SU-DHL-6 (cell line): ENCODE measurements at regions not wholly inside any gene's neighbourhood (a gene's known extent, or its start where the extent isn't known, plus 50 kb on each side); places are given as distances from the start of the nearest gene placed in this dataset.
"Not testable (repeated sequence)": the region's sequence is repeated elsewhere in the genome, so short reads cannot be mapped to it uniquely, and the experiment has no call there.

Source experiments
- H2AFZ ChIP-seq: fragments of 200-600 bp; sonication (generic); 2 replicates; pipeline ENCODE4 v1.6.1; 2014; ENCODE audit warnings: low read depth, mild to moderate bottlenecking, moderate library complexity, mixed read lengths, antibody characterized with exemption, low read length; ENCODE audit not compliant: severe bottlenecking
- H3F3A ChIP-seq: fragments of 200-600 bp; shearing (Covaris generic); 2 replicates; pipeline ENCODE4 v1.6.0; 2016; ENCODE audit warnings: antibody characterized with exemption, mild to moderate bottlenecking; ENCODE audit not compliant: insufficient read depth
- H3K27ac ChIP-seq: fragments of 200-600 bp; sonication (generic); 2 replicates; pipeline ENCODE4 v1.5.1; 2016; ENCODE audit warnings: low read depth, mild to moderate bottlenecking, low read length, moderate library complexity, mixed read lengths
- H3K27me3 ChIP-seq: fragments of 200-600 bp; sonication (generic), shearing (Covaris generic); 2 replicates; pipeline ENCODE4 v1.6.0; 2014; ENCODE audit warnings: mild to moderate bottlenecking, low read length
- H3K36me3 ChIP-seq: fragments of 200-600 bp; sonication (generic); 2 replicates; pipeline ENCODE4 v1.6.1; 2014; ENCODE audit warnings: mild to moderate bottlenecking, low read length, mixed read lengths
- H3K4me2 ChIP-seq: fragments of 300-600, 200-600 bp; shearing (Covaris generic), sonication (generic); 2 replicates; pipeline ENCODE4 v1.6.0; 2014; ENCODE audit warnings: low read length, low read depth, mild to moderate bottlenecking; ENCODE audit not compliant: poor library complexity, severe bottlenecking
- H3K4me3 ChIP-seq: fragments of 200-600 bp; sonication (generic); 2 replicates; pipeline ENCODE4 v1.5.1; 2014; ENCODE audit warnings: antibody characterized with exemption, low read length, mild to moderate bottlenecking, mixed read lengths; ENCODE audit not compliant: insufficient read depth, poor library complexity, severe bottlenecking
- H3K79me2 ChIP-seq: fragments of 200-600 bp; sonication (generic); 2 replicates; pipeline ENCODE4 v1.6.1; 2014; ENCODE audit warnings: mild to moderate bottlenecking, low read length, moderate library complexity; ENCODE audit not compliant: insufficient read depth
- H3K9ac ChIP-seq: fragments of 200-600 bp; sonication (generic); 2 replicates; pipeline ENCODE4 v1.7.0; 2014; ENCODE audit warnings: mild to moderate bottlenecking, low read length
- H3K9me2 ChIP-seq: fragments of 200-600 bp; sonication (generic); replicated peaks from 2 replicates; pipeline ENCODE4 v1.6.1; 2014; ENCODE audit warnings: low read length; ENCODE audit not compliant: insufficient read depth
- H3K9me3 ChIP-seq: fragments of 200-600 bp; sonication (generic); 2 replicates; pipeline ENCODE4 v1.6.1; 2014; ENCODE audit warnings: low read length, mixed read lengths; ENCODE audit not compliant: insufficient read depth
- H4K20me1 ChIP-seq: fragments of 200-600 bp; sonication (generic); 2 replicates; pipeline ENCODE4 v1.6.1; 2014; ENCODE audit warnings: low read depth, mild to moderate bottlenecking, antibody characterized with exemption, low read length, moderate library complexity, mixed read lengths
- CTCF ChIP-seq: fragments of 200-600 bp; sonication (generic); IDR thresholded peaks from one replicate; pipeline ENCODE4 v1.5.1; 2017; ENCODE audit warnings: antibody characterized with exemption, mild to moderate bottlenecking, low read length, moderate library complexity; ENCODE audit not compliant: insufficient read depth, poor library complexity, severe bottlenecking
- EZH2phosphoT487 ChIP-seq: fragments of 200-600 bp; sonication (generic), shearing (Covaris generic); conservative IDR thresholded peaks from 2 replicates; pipeline ENCODE4 v1.6.1; 2018; ENCODE audit warnings: mild to moderate bottlenecking, antibody characterized with exemption, low read length, moderate library complexity, mixed read lengths

DNA sequence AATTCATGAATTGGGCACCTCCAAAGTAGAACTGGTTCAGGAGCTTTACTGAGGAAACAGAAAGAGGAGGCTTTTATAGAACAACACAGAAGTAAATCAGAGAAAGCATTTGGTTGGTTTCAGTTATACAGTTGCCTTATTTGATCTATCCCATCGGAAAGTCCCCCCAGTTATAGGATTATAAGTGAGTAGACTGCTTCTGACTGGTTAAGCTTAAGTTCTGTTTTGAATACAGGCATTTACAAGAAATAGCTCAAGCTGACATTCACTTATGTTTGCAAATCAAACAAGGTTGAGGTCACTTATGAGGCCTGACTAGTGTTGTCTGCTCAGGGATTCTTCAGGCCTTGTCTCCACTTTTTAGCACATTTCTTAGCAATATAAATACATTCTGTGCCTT lies 857.4 kb downstream of the EFNB2 start:
- H3K4me2 ChIP-seq: no peak overlapping the region
- H3F3A ChIP-seq: no peaks in the 10 kb centered on the region
- H2AFZ ChIP-seq: no peak overlapping the region
- TF ChIP-seq EZH2phosphoT487 (no peak), CTCF (no peak)
- H3K36me3 ChIP-seq: no peaks in the 10 kb centered on the region
- H3K27ac ChIP-seq: no peak overlapping the region
- H3K79me2 ChIP-seq: no peaks in the 10 kb centered on the region
- H3K9me2 ChIP-seq: no peaks in the 10 kb centered on the region
- no peaks in the 10 kb centered on the region for H3K9me3 ChIP-seq
- no peaks in the 10 kb centered on the region for H4K20me1 ChIP-seq
- no peak overlapping the region for H3K9ac ChIP-seq
- H3K27me3 ChIP-seq: no peaks in the 10 kb centered on the region
- H3K4me3 ChIP-seq: no peak overlapping the region

DNA sequence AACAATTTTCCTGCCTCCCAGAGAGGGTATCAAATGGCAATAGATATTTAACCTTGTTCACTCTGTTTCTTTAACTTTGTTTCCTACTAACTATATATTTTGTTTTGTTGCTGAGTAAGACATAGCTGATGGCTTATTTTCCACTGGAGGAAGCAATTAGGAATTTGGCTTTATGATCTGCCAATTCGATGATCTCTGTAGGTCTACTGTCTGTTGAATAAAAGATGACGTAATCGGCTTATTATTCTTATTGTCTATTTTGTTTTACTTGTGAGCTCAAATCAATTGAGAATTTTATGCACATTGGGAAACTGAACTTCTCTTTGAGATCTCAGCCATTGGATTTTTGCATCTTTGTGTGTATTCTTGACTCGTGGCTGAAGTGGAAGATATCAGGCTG lies 862.6 kb downstream of the EFNB2 start:
- H3K9me2 ChIP-seq: no peaks in the 10 kb centered on the region
- no peak overlapping the region for H3K27ac ChIP-seq
- no peaks in the 10 kb centered on the region for H3F3A ChIP-seq
- TF ChIP-seq CTCF (no peak), EZH2phosphoT487 (no peak)
- H2AFZ ChIP-seq: no peak overlapping the region
- no peak overlapping the region for H3K4me2 ChIP-seq
- H3K36me3 ChIP-seq: no peaks in the 10 kb centered on the region
- no peaks in the 10 kb centered on the region for H3K79me2 ChIP-seq
- no peaks in the 10 kb centered on the region for H3K9me3 ChIP-seq
- no peak overlapping the region for H3K4me3 ChIP-seq
- H4K20me1 ChIP-seq: no peaks in the 10 kb centered on the region
- no peak overlapping the region for H3K9ac ChIP-seq
- no peaks in the 10 kb centered on the region for H3K27me3 ChIP-seq

- H3K27me3 ChIP-seq, H2AFZ ChIP-seq, H3F3A ChIP-seq, H3K4me2 ChIP-seq, H4K20me1 ChIP-seq, H3K36me3 ChIP-seq, H3K9me2 ChIP-seq, H3K79me2 ChIP-seq, H3K9me3 ChIP-seq, H3K9ac ChIP-seq, H3K4me3 ChIP-seq, H3K27ac ChIP-seq: not testable (repeated sequence)
Observed at GRCh38 chr13:105671131-105671530, 864.3 kb downstream of the EFNB2 start.

DNA sequence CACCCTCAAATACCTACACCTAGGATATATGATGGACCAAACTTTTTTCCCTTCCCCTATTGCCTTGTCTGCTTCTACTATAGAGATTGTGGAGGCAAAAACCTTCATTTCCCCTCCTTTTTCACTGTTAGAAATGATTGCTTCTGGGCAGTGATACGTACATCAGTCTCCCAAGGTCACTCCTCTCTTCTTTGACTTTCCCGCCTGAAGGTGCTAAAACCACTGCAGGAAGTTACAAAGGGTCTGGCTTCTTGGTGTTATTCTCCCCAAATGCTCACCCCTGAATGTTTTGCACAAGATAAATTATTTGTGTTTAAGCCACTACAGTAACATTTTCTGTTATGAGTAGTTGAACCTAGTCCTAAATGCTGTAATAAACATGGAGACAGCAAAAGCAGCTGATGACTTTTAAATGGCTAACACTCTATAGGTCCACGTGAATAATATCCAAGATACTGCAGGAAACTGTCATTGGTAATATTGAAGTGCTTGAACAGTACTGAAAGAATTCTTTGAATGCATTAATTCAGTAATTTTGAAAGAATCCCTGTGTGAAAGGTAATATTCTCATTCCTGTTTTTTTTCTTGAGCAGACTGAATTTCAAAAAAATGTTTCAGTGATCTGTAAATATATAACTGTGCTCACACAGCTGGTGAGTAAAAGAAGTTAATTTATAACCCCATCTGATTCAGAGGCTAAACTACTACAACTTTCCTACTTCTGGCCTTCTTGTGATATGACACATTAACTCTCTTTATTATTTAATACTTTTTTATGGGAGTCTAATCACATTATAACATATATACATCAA lies 865.1 kb downstream of the EFNB2 start:
- H3K36me3 ChIP-seq: no peaks in the 10 kb centered on the region
- no peaks in the 10 kb centered on the region for H3K9me2 ChIP-seq
- H4K20me1 ChIP-seq: no peaks in the 10 kb centered on the region
- no peaks in the 10 kb centered on the region for H3K79me2 ChIP-seq
- no peaks in the 10 kb centered on the region for H3K9me3 ChIP-seq
- H3K27ac ChIP-seq: no peak overlapping the region
- H2AFZ ChIP-seq: no peak overlapping the region
- no peaks in the 10 kb centered on the region for H3K27me3 ChIP-seq
- no peak overlapping the region for H3K4me3 ChIP-seq
- no peak overlapping the region for H3K4me2 ChIP-seq
- H3K9ac ChIP-seq: no peak overlapping the region
- TF ChIP-seq EZH2phosphoT487 (no peak), CTCF (no peak)
- H3F3A ChIP-seq: no peaks in the 10 kb centered on the region
